ENCODE measurements at regions not wholly inside any gene's neighbourhood (a gene's known extent, or its start where the extent isn't known, plus 50 kb on each side); places are given as distances from the start of the nearest gene placed in this dataset.

- TF ChIP-seq CTCF (IDR thresholded peaks at IDR 0.05) (no peak), POLR2AphosphoS5 (IDR thresholded peaks at IDR 0.05) (no peak), POLR2A (IDR thresholded peaks at IDR 0.05) (no peak), EP300 (IDR thresholded peaks at IDR 0.05) (no peak)
Measured at GRCh38 chr9:115633104-115633503, 515.1 kb upstream of the TNC start.

Data from upper lobe of left lung (tissue), 4 donors.